GM23338 (cell line): ENCODE measurements at regions not wholly inside any gene's neighbourhood (a gene's known extent, or its start where the extent isn't known, plus 50 kb on each side); places are given as distances from the start of the nearest gene placed in this dataset.

ENCODE experiments used
- ATAC-seq: fragments of 200-7000 bp; cut with Tn5 transposase; 3 replicates; pipeline ENCODE4 v1.9.1; 2020
- DNase-seq: peaks from one replicate; pipeline ENCODE4 v3.0.0-alpha.2; 2015; ENCODE audit warnings: low spot score
- H2AFZ ChIP-seq: fragments of 200-600 bp; sonication (generic); 2 replicates; pipeline ENCODE4 v1.8.0; 2016; ENCODE audit warnings: antibody characterized with exemption, mild to moderate bottlenecking, moderate library complexity
- H3F3A ChIP-seq: fragments of 200-600 bp; sonication (generic); replicated peaks from 2 replicates; pipeline ENCODE4 v1.8.0; 2017; ENCODE audit warnings: antibody characterized with exemption, mixed run types, low read depth
- H3K27ac ChIP-seq: fragments of 200-600 bp; sonication (generic); 2 replicates; pipeline ENCODE4 v1.6.1; 2016; ENCODE audit warnings: low read depth
- H3K27me3 ChIP-seq: fragments of 200-600 bp; sonication (generic); 2 replicates; pipeline ENCODE4 v1.8.0; 2016; ENCODE audit warnings: mild to moderate bottlenecking, mixed run types, moderate library complexity; ENCODE audit not compliant: insufficient read depth
- H3K36me3 ChIP-seq: fragments of 200-600 bp; sonication (generic); 2 replicates; pipeline ENCODE4 v1.8.0; 2016; ENCODE audit warnings: mild to moderate bottlenecking; ENCODE audit not compliant: insufficient read depth
- H3K4me1 ChIP-seq: fragments of 200-600 bp; sonication (generic); 2 replicates; pipeline ENCODE4 v1.8.0; 2016; ENCODE audit warnings: mild to moderate bottlenecking, moderate library complexity; ENCODE audit not compliant: insufficient read depth
- H3K4me2 ChIP-seq: fragments of 200-600 bp; sonication (generic); 2 replicates; pipeline ENCODE4 v1.7.1; 2017; ENCODE audit warnings: mixed run types
- H3K4me3 ChIP-seq: fragments of 200-600 bp; sonication (generic); 2 replicates; pipeline ENCODE4 v1.6.1; 2016; ENCODE audit warnings: mixed run types
- H3K79me2 ChIP-seq: fragments of 200-600 bp; sonication (generic); replicated peaks from 2 replicates; pipeline ENCODE4 v1.8.0; 2017; ENCODE audit warnings: mild to moderate bottlenecking; ENCODE audit not compliant: insufficient read depth
- H3K9me2 ChIP-seq: fragments of 200-600 bp; sonication (generic); 2 replicates; pipeline ENCODE4 v1.8.0; 2017; ENCODE audit not compliant: insufficient read depth
- H4K20me1 ChIP-seq: fragments of 200-600 bp; sonication (generic); replicated peaks from 2 replicates; pipeline ENCODE4 v1.8.0; 2017; ENCODE audit warnings: mild to moderate bottlenecking; ENCODE audit not compliant: insufficient read depth
- H3K27ac Mint-ChIP-seq: 2 replicates; pipeline ENCODE4 v1.8.0; 2020; ENCODE audit warnings: inconsistent platforms, mild to moderate bottlenecking, moderate library complexity, mixed read lengths
- H3K27me3 Mint-ChIP-seq: 3 replicates; pipeline ENCODE4 v1.8.0; 2022; ENCODE audit warnings: low read depth, mild to moderate bottlenecking, moderate library complexity, mixed read lengths, inconsistent platforms; ENCODE audit not compliant: insufficient read depth, poor library complexity
- H3K36me3 Mint-ChIP-seq: 3 replicates; pipeline ENCODE4 v1.8.0; 2021; ENCODE audit warnings: low read depth, mild to moderate bottlenecking, inconsistent platforms, moderate library complexity, mixed read lengths
- H3K4me1 Mint-ChIP-seq: 3 replicates; pipeline ENCODE4 v1.8.0; 2020; ENCODE audit warnings: mild to moderate bottlenecking, inconsistent platforms, mixed read lengths
- H3K4me3 Mint-ChIP-seq: 3 replicates; pipeline ENCODE4 v1.8.0; 2021; ENCODE audit warnings: moderate library complexity, mild to moderate bottlenecking, inconsistent platforms, mixed read lengths
- H3K9me3 Mint-ChIP-seq: 3 replicates; pipeline ENCODE4 v1.8.0; 2020; ENCODE audit warnings: moderate library complexity, mild to moderate bottlenecking, inconsistent platforms, mixed read lengths
- CREB1 ChIP-seq: fragments of 250-450 bp; sonication (Bioruptor Pico); IDR thresholded peaks from 2 replicates; pipeline ENCODE4 v1.5.0; 2020; ENCODE audit warnings: low read depth, mild to moderate bottlenecking, moderate library complexity
- EZH2 ChIP-seq: fragments of 200-600 bp; sonication (generic); IDR thresholded peaks from one replicate; pipeline ENCODE4 v1.8.0; 2017; ENCODE audit warnings: antibody characterized with exemption, mild to moderate bottlenecking, low read depth; ENCODE audit not compliant: unreplicated experiment
- EZH2phosphoT487 ChIP-seq: fragments of 200-600 bp; sonication (generic); IDR thresholded peaks from one replicate; pipeline ENCODE4 v1.8.1; 2018; ENCODE audit warnings: antibody characterized with exemption; ENCODE audit not compliant: unreplicated experiment
- JUNB ChIP-seq: IDR thresholded peaks from one replicate; pipeline ENCODE4 v1.6.1; 2016; ENCODE audit warnings: antibody characterized with exemption; ENCODE audit not compliant: unreplicated experiment
- NANOG ChIP-seq: IDR thresholded peaks from 2 replicates; pipeline ENCODE4 v1.6.1; 2016; ENCODE audit warnings: antibody characterized with exemption, borderline replicate concordance
- POLR2AphosphoS5 ChIP-seq: IDR thresholded peaks from 2 replicates; pipeline ENCODE4 v1.6.1; 2016; ENCODE audit warnings: antibody characterized with exemption, low read depth
- STAT1 ChIP-seq: IDR thresholded peaks from one replicate; pipeline ENCODE4 v1.6.1; 2016; ENCODE audit warnings: antibody characterized with exemption; ENCODE audit not compliant: unreplicated experiment
- ZNF114 ChIP-seq: fragments of 250-450 bp; sonication (Bioruptor Pico); IDR thresholded peaks from 2 replicates; pipeline ENCODE4 v1.5.0; 2020; ENCODE audit warnings: mild to moderate bottlenecking, moderate library complexity
- ZNF331 ChIP-seq: fragments of 250-450 bp; sonication (Bioruptor Pico); IDR thresholded peaks from 2 replicates; pipeline ENCODE4 v1.5.0; 2020; ENCODE audit warnings: low read depth, mild to moderate bottlenecking, moderate library complexity
- TF ChIP-seq, protein P1 (sequence below), 2 experiments: fragments of 200-600 bp in 1 of 2; sonication (generic) in 1 of 2; conservative IDR thresholded peaks; 2 replicates each; pipeline versions ENCODE4 v1.5.1 to v1.6.1; 2016 to 2017; ENCODE audit warnings: antibody characterized with exemption in 2 of 2, low read depth in 2 of 2, mild to moderate bottlenecking in 2 of 2, moderate library complexity in 1 of 2
- TF ChIP-seq, protein P2 (sequence below): IDR thresholded peaks from 2 replicates; pipeline ENCODE4 v1.6.1; 2016; ENCODE audit warnings: antibody characterized with exemption
- TF ChIP-seq, protein P3 (sequence below): IDR thresholded peaks from one replicate; pipeline ENCODE4 v1.6.1; 2018; ENCODE audit warnings: antibody characterized with exemption; ENCODE audit not compliant: unreplicated experiment
- TF ChIP-seq, protein P4 (sequence below): fragments of 250-450 bp; sonication (Bioruptor Pico); IDR thresholded peaks from 2 replicates; pipeline ENCODE4 v1.5.0; 2020; ENCODE audit warnings: mild to moderate bottlenecking, moderate library complexity

DNA sequence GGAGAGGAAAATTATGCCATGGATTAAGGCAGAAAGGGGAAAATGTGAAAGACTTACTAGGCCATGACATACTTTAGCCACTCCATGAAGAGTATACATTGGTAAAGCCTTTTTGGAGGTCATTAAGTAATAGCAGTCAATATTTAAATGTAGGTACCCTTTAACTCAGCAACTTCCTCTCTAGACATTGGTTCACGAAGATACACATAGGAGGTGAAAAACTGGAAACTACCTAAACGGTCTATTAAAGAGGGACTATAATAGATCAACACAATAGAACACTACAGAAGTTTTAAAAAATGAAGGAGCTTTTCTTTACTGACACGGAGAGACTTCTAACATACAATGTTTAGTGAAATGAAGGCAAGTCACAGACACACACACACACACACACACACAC, 68.2 kb upstream of the BMAL1 start:
- H3K36me3 ChIP-seq: no peaks in the 10 kb centered on the region
- H3K4me1 Mint-ChIP-seq: peaks cover 30% of the 10 kb centered on the region
- peaks cover 23% of the 10 kb centered on the region for H3K4me1 ChIP-seq
- no peak overlapping the region for H3K27ac ChIP-seq
- no peak overlapping the region for H3K4me3 ChIP-seq
- no peaks in the 10 kb centered on the region for H3K9me3 Mint-ChIP-seq
- H3F3A ChIP-seq: no peaks in the 10 kb centered on the region
- H4K20me1 ChIP-seq: no peaks in the 10 kb centered on the region
- no peak for TF ChIP-seq ZNF114
- TF ChIP-seq NANOG: no peak
- TF ChIP-seq, protein P1, sequence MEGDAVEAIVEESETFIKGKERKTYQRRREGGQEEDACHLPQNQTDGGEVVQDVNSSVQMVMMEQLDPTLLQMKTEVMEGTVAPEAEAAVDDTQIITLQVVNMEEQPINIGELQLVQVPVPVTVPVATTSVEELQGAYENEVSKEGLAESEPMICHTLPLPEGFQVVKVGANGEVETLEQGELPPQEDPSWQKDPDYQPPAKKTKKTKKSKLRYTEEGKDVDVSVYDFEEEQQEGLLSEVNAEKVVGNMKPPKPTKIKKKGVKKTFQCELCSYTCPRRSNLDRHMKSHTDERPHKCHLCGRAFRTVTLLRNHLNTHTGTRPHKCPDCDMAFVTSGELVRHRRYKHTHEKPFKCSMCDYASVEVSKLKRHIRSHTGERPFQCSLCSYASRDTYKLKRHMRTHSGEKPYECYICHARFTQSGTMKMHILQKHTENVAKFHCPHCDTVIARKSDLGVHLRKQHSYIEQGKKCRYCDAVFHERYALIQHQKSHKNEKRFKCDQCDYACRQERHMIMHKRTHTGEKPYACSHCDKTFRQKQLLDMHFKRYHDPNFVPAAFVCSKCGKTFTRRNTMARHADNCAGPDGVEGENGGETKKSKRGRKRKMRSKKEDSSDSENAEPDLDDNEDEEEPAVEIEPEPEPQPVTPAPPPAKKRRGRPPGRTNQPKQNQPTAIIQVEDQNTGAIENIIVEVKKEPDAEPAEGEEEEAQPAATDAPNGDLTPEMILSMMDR (conservative IDR thresholded peaks at IDR 0.05; ENCODE audit: low read depth in 2 of 2): no peak
- TF ChIP-seq, protein P2, sequence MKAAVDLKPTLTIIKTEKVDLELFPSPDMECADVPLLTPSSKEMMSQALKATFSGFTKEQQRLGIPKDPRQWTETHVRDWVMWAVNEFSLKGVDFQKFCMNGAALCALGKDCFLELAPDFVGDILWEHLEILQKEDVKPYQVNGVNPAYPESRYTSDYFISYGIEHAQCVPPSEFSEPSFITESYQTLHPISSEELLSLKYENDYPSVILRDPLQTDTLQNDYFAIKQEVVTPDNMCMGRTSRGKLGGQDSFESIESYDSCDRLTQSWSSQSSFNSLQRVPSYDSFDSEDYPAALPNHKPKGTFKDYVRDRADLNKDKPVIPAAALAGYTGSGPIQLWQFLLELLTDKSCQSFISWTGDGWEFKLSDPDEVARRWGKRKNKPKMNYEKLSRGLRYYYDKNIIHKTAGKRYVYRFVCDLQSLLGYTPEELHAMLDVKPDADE: no peak
- no peak for TF ChIP-seq CREB1 (CRISPR knock-in tag)
- no peak for TF ChIP-seq JUNB
- TF ChIP-seq POLR2AphosphoS5: no peak
- TF ChIP-seq, protein P3, sequence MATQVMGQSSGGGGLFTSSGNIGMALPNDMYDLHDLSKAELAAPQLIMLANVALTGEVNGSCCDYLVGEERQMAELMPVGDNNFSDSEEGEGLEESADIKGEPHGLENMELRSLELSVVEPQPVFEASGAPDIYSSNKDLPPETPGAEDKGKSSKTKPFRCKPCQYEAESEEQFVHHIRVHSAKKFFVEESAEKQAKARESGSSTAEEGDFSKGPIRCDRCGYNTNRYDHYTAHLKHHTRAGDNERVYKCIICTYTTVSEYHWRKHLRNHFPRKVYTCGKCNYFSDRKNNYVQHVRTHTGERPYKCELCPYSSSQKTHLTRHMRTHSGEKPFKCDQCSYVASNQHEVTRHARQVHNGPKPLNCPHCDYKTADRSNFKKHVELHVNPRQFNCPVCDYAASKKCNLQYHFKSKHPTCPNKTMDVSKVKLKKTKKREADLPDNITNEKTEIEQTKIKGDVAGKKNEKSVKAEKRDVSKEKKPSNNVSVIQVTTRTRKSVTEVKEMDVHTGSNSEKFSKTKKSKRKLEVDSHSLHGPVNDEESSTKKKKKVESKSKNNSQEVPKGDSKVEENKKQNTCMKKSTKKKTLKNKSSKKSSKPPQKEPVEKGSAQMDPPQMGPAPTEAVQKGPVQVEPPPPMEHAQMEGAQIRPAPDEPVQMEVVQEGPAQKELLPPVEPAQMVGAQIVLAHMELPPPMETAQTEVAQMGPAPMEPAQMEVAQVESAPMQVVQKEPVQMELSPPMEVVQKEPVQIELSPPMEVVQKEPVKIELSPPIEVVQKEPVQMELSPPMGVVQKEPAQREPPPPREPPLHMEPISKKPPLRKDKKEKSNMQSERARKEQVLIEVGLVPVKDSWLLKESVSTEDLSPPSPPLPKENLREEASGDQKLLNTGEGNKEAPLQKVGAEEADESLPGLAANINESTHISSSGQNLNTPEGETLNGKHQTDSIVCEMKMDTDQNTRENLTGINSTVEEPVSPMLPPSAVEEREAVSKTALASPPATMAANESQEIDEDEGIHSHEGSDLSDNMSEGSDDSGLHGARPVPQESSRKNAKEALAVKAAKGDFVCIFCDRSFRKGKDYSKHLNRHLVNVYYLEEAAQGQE: no peak
- TF ChIP-seq EZH2: no peak
- TF ChIP-seq ZNF331 (CRISPR knock-in tag): no peak
- TF ChIP-seq EZH2phosphoT487: no peak
- TF ChIP-seq, protein P4, sequence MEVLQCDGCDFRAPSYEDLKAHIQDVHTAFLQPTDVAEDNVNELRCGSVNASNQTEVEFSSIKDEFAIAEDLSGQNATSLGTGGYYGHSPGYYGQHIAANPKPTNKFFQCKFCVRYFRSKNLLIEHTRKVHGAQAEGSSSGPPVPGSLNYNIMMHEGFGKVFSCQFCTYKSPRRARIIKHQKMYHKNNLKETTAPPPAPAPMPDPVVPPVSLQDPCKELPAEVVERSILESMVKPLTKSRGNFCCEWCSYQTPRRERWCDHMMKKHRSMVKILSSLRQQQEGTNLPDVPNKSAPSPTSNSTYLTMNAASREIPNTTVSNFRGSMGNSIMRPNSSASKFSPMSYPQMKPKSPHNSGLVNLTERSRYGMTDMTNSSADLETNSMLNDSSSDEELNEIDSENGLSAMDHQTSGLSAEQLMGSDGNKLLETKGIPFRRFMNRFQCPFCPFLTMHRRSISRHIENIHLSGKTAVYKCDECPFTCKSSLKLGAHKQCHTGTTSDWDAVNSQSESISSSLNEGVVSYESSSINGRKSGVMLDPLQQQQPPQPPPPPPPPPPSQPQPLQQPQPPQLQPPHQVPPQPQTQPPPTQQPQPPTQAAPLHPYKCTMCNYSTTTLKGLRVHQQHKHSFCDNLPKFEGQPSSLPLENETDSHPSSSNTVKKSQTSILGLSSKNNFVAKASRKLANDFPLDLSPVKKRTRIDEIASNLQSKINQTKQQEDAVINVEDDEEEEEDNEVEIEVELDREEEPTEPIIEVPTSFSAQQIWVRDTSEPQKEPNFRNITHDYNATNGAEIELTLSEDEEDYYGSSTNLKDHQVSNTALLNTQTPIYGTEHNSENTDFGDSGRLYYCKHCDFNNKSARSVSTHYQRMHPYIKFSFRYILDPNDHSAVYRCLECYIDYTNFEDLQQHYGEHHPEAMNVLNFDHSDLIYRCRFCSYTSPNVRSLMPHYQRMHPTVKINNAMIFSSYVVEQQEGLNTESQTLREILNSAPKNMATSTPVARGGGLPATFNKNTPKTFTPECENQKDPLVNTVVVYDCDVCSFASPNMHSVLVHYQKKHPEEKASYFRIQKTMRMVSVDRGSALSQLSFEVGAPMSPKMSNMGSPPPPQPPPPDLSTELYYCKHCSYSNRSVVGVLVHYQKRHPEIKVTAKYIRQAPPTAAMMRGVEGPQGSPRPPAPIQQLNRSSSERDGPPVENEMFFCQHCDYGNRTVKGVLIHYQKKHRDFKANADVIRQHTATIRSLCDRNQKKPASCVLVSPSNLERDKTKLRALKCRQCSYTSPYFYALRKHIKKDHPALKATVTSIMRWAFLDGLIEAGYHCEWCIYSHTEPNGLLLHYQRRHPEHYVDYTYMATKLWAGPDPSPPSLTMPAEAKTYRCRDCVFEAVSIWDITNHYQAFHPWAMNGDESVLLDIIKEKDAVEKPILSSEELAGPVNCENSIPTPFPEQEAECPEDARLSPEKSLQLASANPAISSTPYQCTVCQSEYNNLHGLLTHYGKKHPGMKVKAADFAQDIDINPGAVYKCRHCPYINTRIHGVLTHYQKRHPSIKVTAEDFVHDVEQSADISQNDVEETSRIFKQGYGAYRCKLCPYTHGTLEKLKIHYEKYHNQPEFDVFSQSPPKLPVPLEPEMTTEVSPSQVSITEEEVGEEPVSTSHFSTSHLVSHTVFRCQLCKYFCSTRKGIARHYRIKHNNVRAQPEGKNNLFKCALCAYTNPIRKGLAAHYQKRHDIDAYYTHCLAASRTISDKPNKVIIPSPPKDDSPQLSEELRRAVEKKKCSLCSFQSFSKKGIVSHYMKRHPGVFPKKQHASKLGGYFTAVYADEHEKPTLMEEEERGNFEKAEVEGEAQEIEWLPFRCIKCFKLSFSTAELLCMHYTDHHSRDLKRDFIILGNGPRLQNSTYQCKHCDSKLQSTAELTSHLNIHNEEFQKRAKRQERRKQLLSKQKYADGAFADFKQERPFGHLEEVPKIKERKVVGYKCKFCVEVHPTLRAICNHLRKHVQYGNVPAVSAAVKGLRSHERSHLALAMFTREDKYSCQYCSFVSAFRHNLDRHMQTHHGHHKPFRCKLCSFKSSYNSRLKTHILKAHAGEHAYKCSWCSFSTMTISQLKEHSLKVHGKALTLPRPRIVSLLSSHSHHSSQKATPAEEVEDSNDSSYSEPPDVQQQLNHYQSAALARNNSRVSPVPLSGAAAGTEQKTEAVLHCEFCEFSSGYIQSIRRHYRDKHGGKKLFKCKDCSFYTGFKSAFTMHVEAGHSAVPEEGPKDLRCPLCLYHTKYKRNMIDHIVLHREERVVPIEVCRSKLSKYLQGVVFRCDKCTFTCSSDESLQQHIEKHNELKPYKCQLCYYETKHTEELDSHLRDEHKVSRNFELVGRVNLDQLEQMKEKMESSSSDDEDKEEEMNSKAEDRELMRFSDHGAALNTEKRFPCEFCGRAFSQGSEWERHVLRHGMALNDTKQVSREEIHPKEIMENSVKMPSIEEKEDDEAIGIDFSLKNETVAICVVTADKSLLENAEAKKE (CRISPR knock-in tag): no peak
- TF ChIP-seq STAT1: no peak
- H3K36me3 Mint-ChIP-seq: no peaks in the 10 kb centered on the region
- no peak for ATAC-seq
- peaks cover 2% of the 10 kb centered on the region for H3K27me3 Mint-ChIP-seq
- H3K79me2 ChIP-seq: no peaks in the 10 kb centered on the region
- no peak overlapping the region for H3K4me3 Mint-ChIP-seq
- no peaks in the 10 kb centered on the region for H3K27me3 ChIP-seq
- no peak overlapping the region for H3K27ac Mint-ChIP-seq
- H3K4me2 ChIP-seq: no peak overlapping the region
- H2AFZ ChIP-seq: no peak overlapping the region
- no peak for DNase-seq
- no peaks in the 10 kb centered on the region for H3K9me2 ChIP-seq
